ENCODE measurements at regions not wholly inside any gene's neighbourhood (a gene's known extent, or its start where the extent isn't known, plus 50 kb on each side); places are given as distances from the start of the nearest gene placed in this dataset.

- POLR2A ChIA-PET (ENCODE audit: low non-redundant PET): no interaction called here
- TF ChIP-seq EZH2 (IDR thresholded peaks at IDR 0.05; ENCODE audit: borderline replicate concordance, low read depth, low read length, poor library complexity, severe bottlenecking) (no peak), CTCF (conservative IDR thresholded peaks at IDR 0.05; ENCODE audit: low read depth, low read length) (no peak)
- Histone ChIP-seq H3K36me3 (ENCODE audit: insufficient read depth, low read length, poor library complexity, severe bottlenecking) (no peaks in the 10 kb centered on the region), H3K27me3 (replicated peaks; ENCODE audit: insufficient read depth, low read depth, low read length, poor library complexity) (no peaks in the 10 kb centered on the region), H3K4me3 (ENCODE audit: low read depth, low read length, poor library complexity, severe bottlenecking) (no peak overlapping the region), H3K27ac (ENCODE audit: low read depth, low read length, poor library complexity, severe bottlenecking) (no peak overlapping the region), H3K4me1 (ENCODE audit: insufficient read depth, low read length, poor library complexity, severe bottlenecking) (no peaks in the 10 kb centered on the region), H3K9me3 (ENCODE audit: low read depth, low read length, poor library complexity, severe bottlenecking) (no peaks in the 10 kb centered on the region)
- CTCF ChIA-PET: no interaction called here
- intact Hi-C loops (cut with micrococcal nuclease; ENCODE audit: unreplicated experiment): no loop called here
- no TSS peak for BruUV-seq (replicated peaks)
- no peak for DNase-seq (ENCODE audit: low spot score)
These were observed 198.6 kb downstream of the CENPC start for GRCh38 chr4:67346654-67347053.

GRCh38 chr4:67344594-67345380, 200.5 kb downstream of the CENPC start:
- Histone ChIP-seq H3K27ac (ENCODE audit: low read depth, low read length, poor library complexity, severe bottlenecking) (no peak overlapping the region), H3K4me3 (ENCODE audit: low read depth, low read length, poor library complexity, severe bottlenecking) (no peak overlapping the region), H3K4me1 (ENCODE audit: insufficient read depth, low read length, poor library complexity, severe bottlenecking) (no peaks in the 10 kb centered on the region), H3K27me3 (replicated peaks; ENCODE audit: insufficient read depth, low read depth, low read length, poor library complexity) (no peaks in the 10 kb centered on the region), H3K36me3 (ENCODE audit: insufficient read depth, low read length, poor library complexity, severe bottlenecking) (no peaks in the 10 kb centered on the region), H3K9me3 (ENCODE audit: low read depth, low read length, poor library complexity, severe bottlenecking) (no peaks in the 10 kb centered on the region)
- TF ChIP-seq EZH2 (IDR thresholded peaks at IDR 0.05; ENCODE audit: borderline replicate concordance, low read depth, low read length, poor library complexity, severe bottlenecking) (no peak), CTCF (conservative IDR thresholded peaks at IDR 0.05; ENCODE audit: low read depth, low read length) (no peak)
- DNase-seq (ENCODE audit: low spot score): no peak
- no TSS peak for BruUV-seq (replicated peaks)
- intact Hi-C loops (cut with micrococcal nuclease; ENCODE audit: unreplicated experiment): no loop called here
- POLR2A ChIA-PET (ENCODE audit: low non-redundant PET): no interaction called here
- CTCF ChIA-PET: no interaction called here

GRCh38 chr4:67343199-67343598, 202.1 kb downstream of the CENPC start:
- intact Hi-C loops (cut with micrococcal nuclease; ENCODE audit: unreplicated experiment): no loop called here
- Histone ChIP-seq H3K27me3 (replicated peaks; ENCODE audit: insufficient read depth, low read depth, low read length, poor library complexity) (no peaks in the 10 kb centered on the region), H3K27ac (ENCODE audit: low read depth, low read length, poor library complexity, severe bottlenecking) (no peak overlapping the region), H3K36me3 (ENCODE audit: insufficient read depth, low read length, poor library complexity, severe bottlenecking) (no peaks in the 10 kb centered on the region), H3K4me1 (ENCODE audit: insufficient read depth, low read length, poor library complexity, severe bottlenecking) (no peaks in the 10 kb centered on the region), H3K4me3 (ENCODE audit: low read depth, low read length, poor library complexity, severe bottlenecking) (no peak overlapping the region), H3K9me3 (ENCODE audit: low read depth, low read length, poor library complexity, severe bottlenecking) (no peaks in the 10 kb centered on the region)
- CTCF ChIA-PET: no interaction called here
- BruUV-seq (replicated peaks): no TSS peak
- TF ChIP-seq EZH2 (IDR thresholded peaks at IDR 0.05; ENCODE audit: borderline replicate concordance, low read depth, low read length, poor library complexity, severe bottlenecking): no peak
- TF ChIP-seq CTCF (conservative IDR thresholded peaks at IDR 0.05; ENCODE audit: low read depth, low read length): no peak
- POLR2A ChIA-PET (ENCODE audit: low non-redundant PET): no interaction called here
- DNase-seq (ENCODE audit: low spot score): peak; percentile 38
